ENCODE measurements at regions not wholly inside any gene's neighbourhood (a gene's known extent, or its start where the extent isn't known, plus 50 kb on each side); places are given as distances from the start of the nearest gene placed in this dataset.

DNA sequence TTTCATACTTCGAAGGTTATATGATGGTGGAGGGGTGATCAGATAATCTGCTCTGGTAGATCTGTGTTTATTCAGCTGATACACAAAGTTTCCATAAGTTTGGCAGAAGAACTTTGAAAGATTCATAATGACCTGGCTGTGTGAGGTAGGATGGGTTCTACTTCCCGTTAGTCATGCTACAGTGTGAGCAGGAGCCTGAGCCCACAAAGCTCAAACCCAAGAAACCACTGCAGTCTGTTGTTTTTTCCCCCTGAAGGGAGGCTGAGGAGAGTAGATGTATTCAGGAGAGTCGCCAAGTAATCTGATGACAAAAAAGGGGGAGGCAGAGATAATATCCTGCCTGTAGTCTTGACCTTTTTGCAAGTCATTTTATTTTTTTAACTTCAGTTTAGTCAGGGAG, 52.8 kb upstream of the PPP3CA start:
- TF ChIP-seq, protein P1, sequence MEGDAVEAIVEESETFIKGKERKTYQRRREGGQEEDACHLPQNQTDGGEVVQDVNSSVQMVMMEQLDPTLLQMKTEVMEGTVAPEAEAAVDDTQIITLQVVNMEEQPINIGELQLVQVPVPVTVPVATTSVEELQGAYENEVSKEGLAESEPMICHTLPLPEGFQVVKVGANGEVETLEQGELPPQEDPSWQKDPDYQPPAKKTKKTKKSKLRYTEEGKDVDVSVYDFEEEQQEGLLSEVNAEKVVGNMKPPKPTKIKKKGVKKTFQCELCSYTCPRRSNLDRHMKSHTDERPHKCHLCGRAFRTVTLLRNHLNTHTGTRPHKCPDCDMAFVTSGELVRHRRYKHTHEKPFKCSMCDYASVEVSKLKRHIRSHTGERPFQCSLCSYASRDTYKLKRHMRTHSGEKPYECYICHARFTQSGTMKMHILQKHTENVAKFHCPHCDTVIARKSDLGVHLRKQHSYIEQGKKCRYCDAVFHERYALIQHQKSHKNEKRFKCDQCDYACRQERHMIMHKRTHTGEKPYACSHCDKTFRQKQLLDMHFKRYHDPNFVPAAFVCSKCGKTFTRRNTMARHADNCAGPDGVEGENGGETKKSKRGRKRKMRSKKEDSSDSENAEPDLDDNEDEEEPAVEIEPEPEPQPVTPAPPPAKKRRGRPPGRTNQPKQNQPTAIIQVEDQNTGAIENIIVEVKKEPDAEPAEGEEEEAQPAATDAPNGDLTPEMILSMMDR (IDR thresholded peaks at IDR 0.05), result no peak
- TF ChIP-seq POLR2A (IDR thresholded peaks at IDR 0.05), result no peak
